K562 (cell line): ENCODE measurements at regions not wholly inside any gene's neighbourhood (a gene's known extent, or its start where the extent isn't known, plus 50 kb on each side); places are given as distances from the start of the nearest gene placed in this dataset.

Source experiments
- DPF2 ChIP-seq: fragments of 450-650 bp; IDR thresholded peaks from 2 replicates; pipeline ENCODE4 v1.6.1; 2016
- EZH2 ChIP-seq: IDR thresholded peaks from 2 replicates; pipeline ENCODE4 v1.6.1; 2012; ENCODE audit warnings: low read depth, mild to moderate bottlenecking, inconsistent platforms, low read length, borderline replicate concordance
- HDAC2 ChIP-seq: fragments of 450-650 bp; IDR thresholded peaks from 2 replicates; pipeline ENCODE4 v1.6.1; 2016; ENCODE audit warnings: mild to moderate bottlenecking
- HEY1 ChIP-seq: fragments of 250-450 bp; sonication (Bioruptor Pico); IDR thresholded peaks from 2 replicates; pipeline ENCODE4 v1.5.0; 2020; ENCODE audit warnings: mild to moderate bottlenecking, moderate library complexity, borderline replicate concordance
- HNRNPH1 ChIP-seq: fragments of 200-400 bp; formaldehyde crosslinking; optimal IDR thresholded peaks from 2 replicates; pipeline ENCODE3; 2017; ENCODE audit warnings: low read depth, mild to moderate bottlenecking, low read length, moderate library complexity
- NCOA2 ChIP-seq, 2 experiments: fragments of 450-650 bp; IDR thresholded peaks; 2 replicates each; pipeline ENCODE4 v1.6.1; 2018; ENCODE audit warnings: mild to moderate bottlenecking in 2 of 2, moderate library complexity in 1 of 2; ENCODE audit not compliant: partially characterized antibody in 2 of 2
- NR4A1 ChIP-seq, 2 experiments: fragments of 250-450 bp in 1 of 2; fragments of 450-650 bp in 1 of 2; sonication (Bioruptor Pico) in 1 of 2; IDR thresholded peaks; 2 replicates each; pipeline versions ENCODE4 v1.4.0 to v1.6.1; 2016 to 2020; ENCODE audit warnings: mild to moderate bottlenecking in 2 of 2, missing compliant biosample characterization in 1 of 2, missing genetic modification characterization in 1 of 2, moderate library complexity in 1 of 2
- POLR2A ChIP-seq: fragments of 450-650 bp; conservative IDR thresholded peaks from 2 replicates; pipeline ENCODE4 v1.6.1; 2016
- PREB ChIP-seq: sonication (generic); formaldehyde crosslinking; IDR thresholded peaks from 2 replicates; pipeline ENCODE4 v1.8.1; 2023; ENCODE audit warnings: mild to moderate bottlenecking, missing genetic modification reagents
- SFPQ ChIP-seq: fragments of 200-400 bp; formaldehyde crosslinking; IDR thresholded peaks from 2 replicates; pipeline ENCODE4 v1.6.1; 2017; ENCODE audit warnings: mild to moderate bottlenecking, low read depth, low read length, moderate library complexity
- ZBED1 ChIP-seq: IDR thresholded peaks from 2 replicates; pipeline ENCODE4 v1.6.1; 2014
- ZNF274 ChIP-seq: IDR thresholded peaks from 2 replicates; pipeline ENCODE4 v1.6.1; 2011; ENCODE audit warnings: low read depth, mild to moderate bottlenecking, low read length, moderate library complexity, borderline replicate concordance

GRCh38 chr22:49368976-49369725, 458.5 kb downstream of the BRD1 start:
- TF ChIP-seq NCOA2 (IDR thresholded peaks at IDR 0.05; ENCODE audit: partially characterized antibody in 2 of 2) (no peak), HEY1 (no peak), SFPQ (no peak), PREB (CRISPR knock-in tag) (no peak), HNRNPH1 (no peak), EZH2 (no peak), NR4A1 (CRISPR knock-in tag; IDR thresholded peaks at IDR 0.05) (no peak), NR4A1 (tag; IDR thresholded peaks at IDR 0.05) (no peak), ZBED1 (no peak), DPF2 (no peak), POLR2A (no peak), ZNF274 (no peak), HDAC2 (no peak)
